A549 (cell line): ENCODE measurements at regions not wholly inside any gene's neighbourhood (a gene's known extent, or its start where the extent isn't known, plus 50 kb on each side); places are given as distances from the start of the nearest gene placed in this dataset.

Experiments used
- CHD2 ChIP-seq: fragments of 150-350 bp; IDR thresholded peaks from 2 replicates; pipeline ENCODE4 v1.6.1; 2014; ENCODE audit warnings: low read length; ENCODE audit not compliant: partially characterized antibody
- EP300 ChIP-seq, 2 experiments: fragments of >200 bp; sonication (Bioruptor Twin); formaldehyde crosslinking; IDR thresholded peaks; 2 replicates in 1 of 2; 3 replicates in 1 of 2; pipeline ENCODE4 v1.6.1; 2016 to 2017
- HMGXB4 ChIP-seq: fragments of 250-450 bp; sonication (Bioruptor Pico); IDR thresholded peaks from 2 replicates; pipeline ENCODE4 v1.5.0; 2021; ENCODE audit warnings: mild to moderate bottlenecking, moderate library complexity, borderline replicate concordance
- JUNB ChIP-seq: fragments of >200 bp; sonication (Bioruptor Twin); formaldehyde crosslinking; IDR thresholded peaks from 2 replicates; pipeline ENCODE4 v1.6.1; 2016
- MYC ChIP-seq: IDR thresholded peaks from 2 replicates; pipeline ENCODE4 v1.6.1; 2012; ENCODE audit warnings: mild to moderate bottlenecking, inconsistent platforms, low read length, improper control_type of control experiment, borderline replicate concordance
- POLR2A ChIP-seq: IDR thresholded peaks from 2 replicates; pipeline ENCODE4 v1.6.1; 2012; ENCODE audit warnings: mild to moderate bottlenecking, low read length
- REST ChIP-seq: fragments of 200-600 bp; sonication (generic); IDR thresholded peaks from 2 replicates; pipeline ENCODE4 v1.6.1; 2016; ENCODE audit warnings: antibody characterized with exemption, mild to moderate bottlenecking, moderate library complexity
- SMC3 ChIP-seq: fragments of >200 bp; sonication (Bioruptor Twin); formaldehyde crosslinking; IDR thresholded peaks from 3 replicates; pipeline ENCODE4 v1.6.1; 2018; ENCODE audit warnings: inconsistent platforms

DNA sequence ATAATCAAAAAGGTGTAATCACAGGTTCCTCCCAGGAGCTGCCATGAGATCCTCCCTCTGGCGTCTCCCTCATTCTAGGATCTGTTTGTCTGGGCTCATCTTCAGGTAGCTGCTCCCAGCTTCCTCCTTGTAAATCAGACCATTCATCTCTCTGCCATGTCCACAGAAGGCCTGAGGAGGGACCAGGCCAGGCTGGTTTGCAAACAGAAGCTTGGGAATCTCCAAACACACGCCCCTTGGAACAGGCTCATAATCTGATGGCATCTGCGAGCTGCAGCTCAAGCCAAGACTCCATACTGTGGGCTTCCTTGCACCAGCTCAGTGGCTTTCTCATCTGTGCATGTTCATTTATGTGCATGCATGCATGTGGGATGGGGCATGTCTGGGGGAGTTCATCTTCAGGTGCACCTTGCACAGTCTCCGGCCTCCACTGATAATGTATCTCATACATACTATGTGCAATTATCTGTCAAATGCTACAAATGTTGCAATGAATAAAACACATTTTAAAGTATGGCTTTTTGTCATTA is 134.9 kb downstream of the NXPE2 start:
- no peak for TF ChIP-seq REST
- no peak for TF ChIP-seq MYC
- TF ChIP-seq POLR2A: no peak
- no peak for TF ChIP-seq EP300 (IDR thresholded peaks at IDR 0.05)
- TF ChIP-seq JUNB: no peak
- no peak for TF ChIP-seq SMC3
- no peak for TF ChIP-seq HMGXB4 (CRISPR knock-in tag)
- no peak for TF ChIP-seq CHD2
